Endothelial cell (in vitro differentiated cells): ENCODE measurements at regions not wholly inside any gene's neighbourhood (a gene's known extent, or its start where the extent isn't known, plus 50 kb on each side); places are given as distances from the start of the nearest gene placed in this dataset.
"Not testable (repeated sequence)": the region's sequence is repeated elsewhere in the genome, so short reads cannot be mapped to it uniquely, and the experiment has no call there.

Source experiments
- DNase-seq: peaks from one replicate; pipeline ENCODE4 v3.0.0; 2021; ENCODE audit warnings: low spot score
- H3K27ac Mint-ChIP-seq: one replicate; pipeline ENCODE4 v1.8.0; 2021; ENCODE audit warnings: mixed read lengths, inconsistent platforms; ENCODE audit not compliant: unreplicated experiment
- H3K27me3 Mint-ChIP-seq: one replicate; pipeline ENCODE4 v1.8.0; 2021; ENCODE audit warnings: mild to moderate bottlenecking, moderate library complexity, mixed read lengths, inconsistent platforms; ENCODE audit not compliant: unreplicated experiment
- H3K36me3 Mint-ChIP-seq: one replicate; pipeline ENCODE4 v1.8.0; 2021; ENCODE audit warnings: mild to moderate bottlenecking, low read depth, mixed read lengths, inconsistent platforms; ENCODE audit not compliant: unreplicated experiment
- H3K4me1 Mint-ChIP-seq: one replicate; pipeline ENCODE4 v1.8.0; 2021; ENCODE audit warnings: mild to moderate bottlenecking, mixed read lengths, inconsistent platforms; ENCODE audit not compliant: unreplicated experiment
- H3K4me3 Mint-ChIP-seq: one replicate; pipeline ENCODE4 v1.8.0; 2021; ENCODE audit warnings: mild to moderate bottlenecking, mixed read lengths, inconsistent platforms; ENCODE audit not compliant: unreplicated experiment
- H3K9me3 Mint-ChIP-seq: one replicate; pipeline ENCODE4 v1.8.0; 2021; ENCODE audit warnings: mixed read lengths, inconsistent platforms; ENCODE audit not compliant: unreplicated experiment
- CTCF ChIP-seq: fragments of 200-600 bp; sonication (generic); IDR thresholded peaks from one replicate; pipeline ENCODE4 v1.5.0; 2021; ENCODE audit warnings: antibody characterized with exemption; ENCODE audit not compliant: unreplicated experiment

- DNase-seq: no peak
- H3K4me3 Mint-ChIP-seq: no peak overlapping the region
- no peak for TF ChIP-seq CTCF
- no peak overlapping the region for H3K27ac Mint-ChIP-seq
- H3K27me3 Mint-ChIP-seq: peaks cover 2% of the 10 kb centered on the region
- no peaks in the 10 kb centered on the region for H3K9me3 Mint-ChIP-seq
- no peaks in the 10 kb centered on the region for H3K4me1 Mint-ChIP-seq
- no peaks in the 10 kb centered on the region for H3K36me3 Mint-ChIP-seq
Observed at GRCh38 chr4:188332265-188332664, 193.0 kb downstream of the TRIML1 start.

GRCh38 chr4:188336891-188337290 is 197.7 kb downstream of the TRIML1 start:
- Mint-ChIP-seq H3K36me3 (no peaks in the 10 kb centered on the region), H3K27ac (no peak overlapping the region), H3K4me3 (no peak overlapping the region)

GRCh38 chr4:188341428-188341827 is 202.2 kb downstream of the TRIML1 start:
- no peak for DNase-seq
- no peak for TF ChIP-seq CTCF
- peaks cover 2% of the 10 kb centered on the region for H3K27me3 Mint-ChIP-seq
- no peaks in the 10 kb centered on the region for H3K4me1 Mint-ChIP-seq
- H3K4me3 Mint-ChIP-seq: no peak overlapping the region
- H3K9me3 Mint-ChIP-seq: no peaks in the 10 kb centered on the region
- no peaks in the 10 kb centered on the region for H3K36me3 Mint-ChIP-seq
- H3K27ac Mint-ChIP-seq: no peak overlapping the region

More at GRCh38 chr4:188336891-188337290, 197.7 kb downstream of the TRIML1 start:
- no peak for DNase-seq
- Mint-ChIP-seq H3K27me3 (peaks cover 2% of the 10 kb centered on the region), H3K9me3 (no peaks in the 10 kb centered on the region), H3K4me1 (no peaks in the 10 kb centered on the region)
- TF ChIP-seq CTCF: no peak

- DNase-seq: no peak
- Mint-ChIP-seq H3K4me1 (no peaks in the 10 kb centered on the region), H3K27ac (no peak overlapping the region), H3K36me3 (no peaks in the 10 kb centered on the region), H3K9me3 (no peaks in the 10 kb centered on the region), H3K4me3 (no peak overlapping the region), H3K27me3 (no peaks in the 10 kb centered on the region)
- no peak for TF ChIP-seq CTCF
Observed at GRCh38 chr4:188346171-188346809, 207.0 kb downstream of the TRIML1 start.

GRCh38 chr4:188347339-188347738 is 208.1 kb downstream of the TRIML1 start:
- DNase-seq: no peak
- Mint-ChIP-seq H3K27ac (no peak overlapping the region), H3K4me3 (no peak overlapping the region), H3K27me3 (no peaks in the 10 kb centered on the region), H3K4me1 (no peaks in the 10 kb centered on the region), H3K36me3 (no peaks in the 10 kb centered on the region), H3K9me3 (no peaks in the 10 kb centered on the region)
- TF ChIP-seq CTCF: no peak

GRCh38 chr4:188349569-188349968 is 210.3 kb downstream of the TRIML1 start:
- not testable (repeated sequence) for H3K27me3 Mint-ChIP-seq, H3K36me3 Mint-ChIP-seq, H3K4me1 Mint-ChIP-seq, H3K4me3 Mint-ChIP-seq, DNase-seq, H3K9me3 Mint-ChIP-seq, H3K27ac Mint-ChIP-seq
